GM18508 (cell line): ENCODE measurements at regions not wholly inside any gene's neighbourhood (a gene's known extent, or its start where the extent isn't known, plus 50 kb on each side); places are given as distances from the start of the nearest gene placed in this dataset.
"Not testable (repeated sequence)": the region's sequence is repeated elsewhere in the genome, so short reads cannot be mapped to it uniquely, and the experiment has no call there.

Experiments
- ATAC-seq: cut with Tn5 transposase; IDR thresholded peaks from one replicate; pipeline ENCODE4 v1.9.1; 2021; ENCODE audit warnings: moderate number of reproducible peaks; ENCODE audit not compliant: insufficient read depth, unreplicated experiment

DNA sequence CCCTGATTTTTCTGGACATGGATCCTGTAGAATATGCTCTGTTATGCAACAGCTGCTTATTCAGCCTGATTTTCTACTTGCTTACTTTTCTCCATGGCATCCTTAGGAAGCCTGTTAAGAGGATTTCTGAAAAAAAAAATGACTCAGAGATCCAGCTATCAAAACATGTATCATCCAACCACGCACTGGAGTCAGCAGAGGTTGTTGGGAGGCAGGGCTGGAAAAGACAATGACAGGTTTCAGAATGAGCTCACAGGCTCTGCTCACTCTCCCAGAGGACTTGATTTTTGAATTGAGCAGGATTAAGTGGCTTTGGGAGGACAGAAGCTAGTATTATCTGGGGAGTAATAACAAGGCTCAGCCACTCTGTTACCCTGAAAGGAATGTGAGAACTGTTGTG lies 742.3 kb downstream of the PRIM2 start:
- not testable (repeated sequence) for ATAC-seq

DNA sequence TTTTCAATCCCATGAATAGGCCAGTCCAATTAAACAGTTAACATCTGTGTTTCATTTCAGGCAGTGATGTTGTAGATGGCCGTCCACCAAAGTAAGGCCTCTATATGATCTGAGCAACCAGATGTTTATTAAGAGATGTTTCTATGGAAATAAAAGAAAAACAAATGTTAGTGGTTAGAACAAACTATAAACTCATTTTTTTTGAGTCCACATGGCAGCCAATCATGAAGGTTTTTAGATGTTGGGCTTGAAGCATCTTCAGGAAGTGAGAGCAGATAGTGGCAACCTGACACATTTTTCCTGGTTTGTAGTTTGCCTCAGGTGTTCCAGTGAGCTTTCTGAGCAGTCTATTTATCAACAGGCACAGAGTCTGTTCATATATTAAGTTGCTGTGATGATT lies 746.1 kb downstream of the PRIM2 start:
- not testable (repeated sequence) for ATAC-seq

DNA sequence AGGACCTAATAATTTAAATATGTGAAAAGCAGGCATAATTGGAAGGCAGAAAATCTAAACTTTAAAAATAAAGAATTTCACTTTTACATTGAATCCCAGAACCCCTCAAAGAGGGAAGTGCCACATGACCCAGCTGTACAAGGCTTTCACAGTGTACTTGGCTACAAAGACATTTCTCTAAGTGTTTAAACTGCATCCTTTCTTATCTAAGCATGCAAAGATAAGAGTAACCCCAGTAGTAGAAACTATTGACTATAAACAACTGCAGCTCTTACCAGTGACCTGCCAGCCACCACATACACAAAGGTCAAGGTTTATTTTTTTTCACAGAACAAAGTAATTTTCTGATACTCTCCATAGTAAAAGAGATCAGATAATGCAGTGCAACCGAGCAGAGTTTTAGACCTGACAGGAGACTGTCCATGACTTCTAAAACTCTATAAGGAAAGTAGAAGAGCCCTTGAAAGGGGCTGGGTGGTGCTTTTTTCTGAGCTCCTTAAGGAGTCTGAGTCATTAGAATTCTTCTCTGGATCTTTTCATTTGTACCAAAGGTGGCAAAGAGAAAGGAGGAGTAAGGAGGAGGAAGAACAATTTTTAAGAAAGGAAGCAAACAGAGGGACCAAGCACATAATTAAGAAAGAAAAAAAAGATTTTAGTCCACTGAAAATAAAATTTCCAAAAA lies 750.6 kb downstream of the PRIM2 start:
- not testable (repeated sequence) for ATAC-seq

DNA sequence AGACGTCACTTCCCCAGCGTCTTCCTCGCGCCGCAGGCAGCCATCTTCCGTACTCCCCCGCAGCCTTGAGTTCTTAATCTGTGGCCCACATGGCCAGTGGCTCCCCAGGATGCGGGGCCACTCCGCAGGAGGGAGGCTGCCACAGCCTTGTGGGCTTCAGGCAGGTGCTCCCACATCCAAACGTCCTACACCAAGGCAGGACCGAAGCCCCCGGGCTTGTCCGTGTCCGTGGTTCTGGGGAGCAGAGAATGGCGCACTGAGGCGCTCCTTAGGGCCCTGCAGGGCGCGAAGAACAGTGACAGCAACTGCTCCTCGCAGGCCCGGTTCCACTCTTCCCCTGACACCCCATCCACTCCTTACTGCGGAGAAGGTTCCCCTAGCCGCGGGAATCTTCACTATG lies 755.8 kb downstream of the PRIM2 start:
- ATAC-seq = no peak

DNA sequence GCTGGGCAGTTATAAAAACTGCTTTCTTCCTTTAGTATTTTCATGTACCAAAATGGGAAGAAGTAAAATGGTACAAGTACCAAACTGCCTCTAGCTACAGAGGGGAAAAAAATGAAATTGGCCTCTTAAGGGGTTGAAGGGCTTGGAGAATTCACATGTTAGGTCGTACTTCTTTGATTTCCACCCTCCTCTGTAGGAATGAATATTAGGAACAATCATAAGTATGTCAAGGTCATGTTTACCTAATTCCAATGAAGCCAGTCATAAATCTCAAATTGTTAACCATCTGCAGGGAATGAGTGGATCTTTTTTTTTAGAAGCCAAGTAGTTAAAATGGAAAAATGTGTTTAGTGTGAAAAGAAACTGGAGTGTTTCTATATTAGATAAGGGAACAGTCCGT lies 772.6 kb downstream of the PRIM2 start:
- not testable (repeated sequence) for ATAC-seq

DNA sequence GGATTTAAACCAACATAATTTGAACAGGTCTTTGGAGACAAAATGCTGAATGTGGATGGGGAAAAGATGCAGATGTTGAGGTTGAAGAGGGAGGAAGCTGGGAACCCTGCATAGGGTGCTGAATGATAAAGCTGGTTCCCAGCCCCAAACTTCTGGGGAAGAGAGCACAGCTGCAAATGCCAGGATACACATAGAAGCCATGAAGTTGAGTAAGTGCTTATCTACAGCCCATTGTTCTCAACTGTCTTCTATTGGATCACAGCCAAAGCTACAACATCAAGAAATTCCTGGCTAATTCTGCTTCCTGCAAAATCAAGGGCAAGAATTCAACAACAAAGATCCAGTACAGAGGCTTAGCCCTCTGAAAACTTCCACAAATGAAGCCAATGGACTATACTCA lies 779.8 kb downstream of the PRIM2 start:
- ATAC-seq = not testable (repeated sequence)

DNA sequence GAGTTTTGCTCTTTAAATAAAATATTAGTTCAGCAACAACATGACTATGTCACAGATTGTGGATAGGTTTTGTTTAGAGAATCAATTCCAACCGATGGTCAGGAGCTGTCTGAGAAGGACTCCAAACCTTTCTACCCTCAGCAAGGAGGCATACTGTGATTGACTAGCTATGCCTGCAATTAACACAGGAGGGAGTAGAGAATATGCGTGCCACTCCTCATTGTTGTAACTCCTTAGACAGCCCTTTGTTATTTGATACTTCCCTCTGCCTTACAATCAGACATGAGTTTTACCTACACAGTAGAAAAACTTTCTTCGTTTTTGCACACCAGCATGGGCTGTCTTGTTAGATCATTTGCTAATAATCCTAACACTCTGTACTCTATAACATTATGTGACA lies 796.5 kb downstream of the PRIM2 start:
- no peak for ATAC-seq

DNA sequence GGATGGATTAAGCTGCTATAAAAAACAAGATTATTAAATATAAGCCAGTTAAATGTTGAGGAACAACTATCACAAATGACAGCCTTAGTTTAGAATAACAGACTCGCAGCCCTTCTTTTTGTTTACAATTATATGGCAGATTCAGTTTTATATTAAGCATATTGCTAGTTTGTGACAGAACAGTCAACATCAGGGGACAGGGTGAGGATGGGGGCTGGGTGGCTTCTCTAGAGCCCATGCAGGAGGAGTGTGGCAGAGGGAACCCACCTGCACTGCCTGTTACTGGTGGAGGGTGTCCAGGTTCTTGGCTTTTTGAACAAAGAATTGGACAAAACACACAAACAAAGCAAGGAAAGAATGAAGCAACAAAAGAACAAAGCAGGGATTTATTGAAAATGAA lies 799.7 kb downstream of the PRIM2 start:
- not testable (repeated sequence) for ATAC-seq

DNA sequence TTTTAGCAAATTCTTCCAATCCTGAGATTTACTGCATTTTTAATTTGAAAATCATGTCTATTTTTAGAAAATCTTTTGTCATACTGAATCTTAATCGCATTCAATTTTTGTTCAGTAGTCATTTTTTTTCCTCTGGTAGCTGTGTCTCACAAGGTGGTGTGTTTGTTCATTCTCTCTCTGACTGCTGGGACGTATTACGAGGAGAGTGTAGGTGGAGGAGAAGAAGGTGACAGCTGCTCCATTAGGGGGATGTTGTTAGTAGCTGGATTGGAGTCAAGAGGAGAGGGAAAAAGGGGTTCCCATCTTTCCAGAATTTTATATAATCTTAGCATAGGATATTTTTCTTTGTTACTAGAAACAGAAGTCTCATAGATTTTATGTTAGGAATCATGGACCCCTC lies 804.2 kb downstream of the PRIM2 start:
- not testable (repeated sequence) for ATAC-seq

DNA sequence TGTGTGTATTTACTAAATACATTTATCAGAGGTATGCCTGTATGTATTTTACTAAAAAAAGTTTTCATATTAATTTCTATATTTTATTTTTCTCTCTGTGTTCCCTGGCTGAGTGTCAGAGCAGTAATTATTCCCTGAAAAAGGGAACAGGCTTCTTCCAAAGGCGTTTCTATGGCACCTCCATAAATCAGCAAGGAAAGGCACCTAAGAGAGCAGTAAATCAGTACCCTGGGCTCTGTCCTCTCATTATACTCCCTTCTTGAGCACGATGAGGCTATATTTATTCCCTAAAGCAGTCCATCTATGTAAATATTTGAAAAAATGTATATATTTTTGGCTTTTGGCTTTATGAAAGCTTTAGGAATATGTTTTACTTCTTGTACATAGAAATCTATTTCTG lies 806.3 kb downstream of the PRIM2 start:
- not testable (repeated sequence) for ATAC-seq

DNA sequence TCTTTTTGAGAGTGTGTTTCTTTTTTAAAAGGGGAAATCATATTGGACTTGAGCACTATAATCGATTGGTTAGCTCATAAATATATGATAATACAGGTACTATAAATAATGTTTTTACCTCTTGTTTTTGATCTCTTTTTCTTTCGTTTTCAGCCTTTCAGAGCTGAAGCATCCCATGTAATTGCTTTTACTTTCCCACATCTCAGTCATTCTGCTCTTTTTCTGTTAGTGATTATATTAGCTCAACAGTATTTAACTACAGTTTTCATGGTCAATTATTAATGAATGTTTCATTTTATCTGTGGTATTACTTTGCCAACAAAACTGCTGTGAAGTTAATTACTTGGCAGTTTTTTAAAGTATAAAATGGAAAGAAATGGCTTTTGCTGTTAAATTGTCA lies 811.1 kb downstream of the PRIM2 start:
- peak; percentile 92 for ATAC-seq

DNA sequence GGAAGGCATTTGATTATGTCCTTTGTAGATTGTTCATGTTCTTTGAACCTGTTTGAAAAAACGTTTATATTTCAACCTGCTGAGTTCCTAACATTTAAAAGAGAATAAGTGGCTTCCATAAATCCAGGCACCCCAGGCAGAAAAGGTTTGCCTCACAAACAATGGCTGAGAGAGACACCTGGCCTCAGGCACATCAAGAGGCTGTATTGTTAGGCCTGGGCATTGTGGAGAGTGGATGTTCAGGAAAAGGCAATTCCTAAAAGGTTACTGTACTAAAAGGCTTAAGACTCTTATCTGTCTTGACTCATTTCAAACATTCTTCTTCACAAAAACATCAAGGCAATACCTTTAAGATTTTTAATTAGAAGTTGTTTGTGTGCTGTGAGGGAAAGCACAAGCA lies 811.7 kb downstream of the PRIM2 start:
- ATAC-seq = not testable (repeated sequence)

DNA sequence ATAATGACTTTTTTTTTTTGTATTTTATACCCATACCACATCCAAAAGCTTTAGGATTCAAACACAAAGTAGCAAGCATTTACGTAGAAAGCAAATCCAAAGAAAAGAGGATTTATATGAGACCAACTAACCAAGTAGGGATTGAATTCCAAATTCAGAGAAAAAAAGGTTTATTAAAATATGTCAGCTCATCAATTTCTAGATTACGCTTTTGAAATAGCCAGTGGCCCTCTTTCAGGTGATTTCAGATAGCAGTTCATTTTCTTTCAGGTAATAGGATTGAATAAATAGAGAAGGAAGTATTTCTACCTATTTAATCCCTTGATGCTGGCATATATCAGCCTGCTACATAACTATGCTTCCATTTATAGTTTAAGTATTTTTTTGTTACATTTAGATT lies 822.3 kb downstream of the PRIM2 start:
- not testable (repeated sequence) for ATAC-seq

DNA sequence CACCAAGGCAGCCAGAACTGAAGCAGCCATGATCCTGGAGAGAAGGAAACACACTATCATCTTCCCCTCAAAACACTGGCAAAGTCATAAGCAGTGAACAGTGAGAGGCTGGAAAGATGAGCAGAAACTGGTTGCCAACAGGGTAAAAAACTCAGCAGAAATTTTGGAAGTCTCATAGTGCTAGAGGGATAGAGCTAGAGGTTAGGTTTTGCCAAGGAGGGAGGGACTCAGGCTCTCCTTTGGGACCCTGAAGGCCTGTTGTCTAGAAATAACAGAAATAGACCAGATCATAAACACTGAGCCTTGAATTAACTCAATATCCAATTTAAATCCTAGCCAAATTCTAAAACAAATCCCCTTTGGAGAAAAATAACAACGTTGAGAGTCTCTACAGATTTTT lies 853.6 kb downstream of the PRIM2 start:
- not testable (repeated sequence) for ATAC-seq

DNA sequence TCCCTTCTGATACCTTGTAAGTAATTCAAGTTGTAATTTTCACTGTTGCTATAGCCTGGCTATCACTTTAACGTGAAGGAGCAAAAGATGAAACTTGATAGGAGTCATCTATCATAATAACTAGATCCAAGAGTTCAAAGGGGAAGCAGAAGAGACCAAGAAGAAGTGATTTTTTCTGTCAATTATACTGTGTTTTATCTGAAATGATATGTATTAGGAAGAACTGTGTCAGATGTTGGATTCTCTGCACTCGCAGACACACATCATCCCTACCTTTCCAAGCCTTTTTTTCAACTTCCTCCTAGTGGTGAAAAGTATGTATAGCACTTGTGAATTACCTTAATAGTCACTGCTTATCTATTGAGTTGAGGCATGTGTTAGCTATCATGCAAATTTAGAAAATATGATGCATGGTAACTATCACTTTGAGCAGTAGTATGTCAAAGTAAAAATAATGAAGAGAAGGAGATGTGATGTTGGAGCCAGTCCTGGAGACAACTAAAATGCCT lies 864.2 kb downstream of the PRIM2 start:
- ATAC-seq = not testable (repeated sequence)

DNA sequence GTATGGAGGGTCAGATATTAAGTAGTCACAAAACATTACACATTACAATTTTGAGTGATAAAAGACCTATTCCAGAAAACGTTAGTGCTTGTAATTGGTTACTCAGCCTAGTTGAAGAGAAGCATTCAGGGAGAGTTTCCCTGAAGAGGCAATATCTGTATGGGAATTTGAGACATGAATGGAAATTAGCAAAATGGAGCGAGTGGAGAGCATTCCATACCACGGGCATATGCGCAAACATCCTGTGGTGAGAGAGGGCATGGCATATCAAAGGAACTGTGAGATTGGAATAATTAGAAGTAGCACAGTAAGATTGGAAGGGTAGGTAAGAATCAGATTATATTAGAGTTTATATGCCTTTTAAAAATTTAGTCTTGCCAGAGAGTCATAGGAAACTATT lies 867.9 kb downstream of the PRIM2 start:
- not testable (repeated sequence) for ATAC-seq

DNA sequence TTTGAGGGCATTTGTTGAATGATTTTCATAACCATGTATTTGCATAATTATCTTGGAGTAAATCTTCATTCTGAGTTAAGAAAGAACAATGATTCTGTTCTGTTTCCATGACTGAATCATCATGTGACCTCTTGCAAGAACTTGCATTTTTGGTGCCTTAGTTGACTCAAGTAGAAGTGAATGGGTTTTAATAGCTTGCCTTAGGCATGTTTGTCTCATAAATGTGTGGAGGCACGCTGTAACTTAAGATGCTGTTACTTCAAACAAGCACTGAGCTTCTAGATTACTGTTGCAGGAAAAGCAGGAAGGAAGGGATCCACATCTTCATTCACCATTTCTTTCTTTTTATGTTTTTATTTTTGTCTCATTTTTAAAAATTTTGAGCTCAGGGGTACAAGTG lies 875.8 kb downstream of the PRIM2 start:
- not testable (repeated sequence) for ATAC-seq

DNA sequence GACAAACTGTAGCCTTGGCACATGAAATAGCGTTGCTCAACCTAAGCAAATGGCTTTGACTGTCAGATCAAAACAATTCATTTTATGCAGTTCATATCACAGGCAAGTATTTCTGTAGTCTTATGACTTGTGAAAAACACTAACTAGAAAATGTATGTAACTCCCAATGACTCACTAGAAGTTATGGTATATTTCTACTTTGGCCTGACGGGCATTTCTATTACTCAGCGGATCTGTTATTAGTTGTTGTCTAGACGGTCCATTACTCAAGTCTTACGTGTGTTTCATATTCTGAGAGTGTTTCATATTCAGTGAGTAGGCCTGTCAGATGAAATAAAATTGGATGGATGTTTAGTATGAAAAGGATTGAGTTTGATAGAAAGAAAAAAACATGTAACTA lies 880.9 kb downstream of the PRIM2 start:
- ATAC-seq = no peak

DNA sequence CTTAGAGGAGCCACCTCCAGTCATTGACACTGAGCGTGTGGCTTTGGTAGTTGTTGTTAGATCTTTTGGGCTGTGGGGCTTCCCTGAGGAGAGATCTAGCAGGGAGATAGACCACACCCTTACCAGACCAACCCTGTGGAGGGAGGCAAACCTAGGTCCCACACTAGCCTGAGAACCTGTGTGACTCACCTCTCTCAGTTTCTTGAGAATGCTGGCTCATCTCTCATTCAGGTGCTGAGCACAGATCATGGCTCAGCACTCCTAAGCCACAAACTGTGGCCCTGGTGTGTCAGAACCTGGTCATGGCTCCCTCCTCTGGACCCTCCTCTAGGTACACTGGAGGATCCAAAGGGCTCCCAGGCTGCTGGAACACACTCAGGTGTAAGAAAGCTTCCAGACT lies 919.7 kb downstream of the PRIM2 start:
- not testable (repeated sequence) for ATAC-seq

DNA sequence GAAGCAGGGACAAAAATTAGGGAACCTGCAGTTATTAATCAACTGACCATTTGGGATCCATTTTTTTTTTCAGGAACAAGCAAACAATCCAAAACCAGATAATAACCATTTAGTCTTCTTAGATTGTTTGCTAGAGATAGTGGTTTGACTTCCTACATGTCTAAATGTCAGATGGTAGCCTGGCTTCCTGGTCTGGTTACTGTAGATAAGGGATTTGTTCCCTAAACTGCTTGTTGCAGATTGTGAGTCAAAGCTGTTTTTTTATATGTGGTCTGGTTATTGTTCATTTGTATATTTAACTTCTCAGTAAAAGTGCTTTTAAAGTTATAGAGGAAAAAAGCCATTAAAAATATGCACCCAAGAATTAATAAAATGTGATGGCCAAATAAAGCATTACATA lies 921.0 kb downstream of the PRIM2 start:
- not testable (repeated sequence) for ATAC-seq

DNA sequence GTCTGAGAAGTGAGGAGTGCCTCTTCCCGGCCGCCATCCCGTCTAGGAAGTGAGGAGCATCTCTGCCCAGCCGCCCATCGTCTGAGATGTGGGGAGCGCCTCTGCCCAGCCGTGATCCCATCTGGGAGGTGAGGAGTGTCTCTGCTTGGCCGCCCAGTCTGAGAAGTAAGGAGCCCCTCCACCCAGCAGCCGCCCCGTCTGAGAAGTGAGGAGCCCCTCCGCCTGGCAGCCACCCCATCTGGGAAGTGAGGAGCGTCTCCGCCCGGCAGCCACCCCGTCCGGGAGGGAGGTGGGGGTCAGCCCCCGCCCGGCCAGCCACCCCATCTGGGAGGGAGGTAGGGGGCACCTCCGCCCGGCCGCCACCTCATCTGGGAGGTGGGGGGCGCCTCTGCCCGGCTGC lies 940.2 kb downstream of the PRIM2 start:
- ATAC-seq = not testable (repeated sequence)

DNA sequence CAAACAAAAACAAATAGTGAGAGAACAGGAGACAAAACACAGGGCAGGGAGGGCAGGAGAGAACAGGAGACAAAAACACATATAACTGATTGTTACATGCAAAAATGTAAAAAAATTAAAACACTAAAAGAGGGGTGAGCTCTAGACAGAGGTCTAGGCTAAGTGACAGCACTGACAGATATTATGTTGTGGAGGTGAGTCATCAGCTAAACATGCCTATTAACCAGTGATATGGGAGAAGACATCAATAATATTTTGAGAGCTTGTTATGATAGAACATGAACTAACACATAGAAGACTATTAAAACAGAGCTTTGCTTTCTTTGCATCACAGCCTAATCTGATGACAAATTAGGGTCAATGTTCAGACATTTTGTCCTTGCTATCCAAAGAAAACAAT lies 972.7 kb downstream of the PRIM2 start:
- ATAC-seq = no peak
